ENCODE measurements at regions not wholly inside any gene's neighbourhood (a gene's known extent, or its start where the extent isn't known, plus 50 kb on each side); places are given as distances from the start of the nearest gene placed in this dataset.

DNA sequence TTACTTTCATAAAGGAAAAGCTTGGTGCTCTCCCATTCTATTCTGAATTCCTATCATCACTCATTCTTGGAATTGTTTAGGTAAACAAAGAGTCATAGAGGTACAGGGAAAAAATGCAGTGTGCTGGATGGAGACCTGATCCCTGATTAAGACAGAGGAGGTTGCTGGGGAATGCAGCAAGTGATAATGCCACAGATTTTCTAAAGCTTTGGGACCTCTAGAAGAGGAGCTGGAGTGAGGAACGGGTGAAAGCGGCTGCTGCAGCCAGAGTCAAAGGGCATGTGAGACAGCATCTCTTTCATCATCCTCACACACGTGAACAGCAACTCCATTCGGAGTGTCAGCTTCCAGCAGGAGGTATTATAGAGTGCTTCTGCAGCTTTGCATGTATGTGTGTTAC, 54.9 kb upstream of the DIPK1A start:
- Histone ChIP-seq H3K9ac (ENCODE audit: insufficient read depth, low read length) (no peak overlapping the region), H3K9me3 (ENCODE audit: control insufficient read depth, insufficient read depth, low read depth, low read length) (no peaks in the 10 kb centered on the region), H3K4me2 (ENCODE audit: extremely low read depth, insufficient read depth, low read length) (peak overlapping the region; percentile 48), H3K27me3 (ENCODE audit: control insufficient read depth, insufficient read depth, low read length) (no peaks in the 10 kb centered on the region), H3K79me2 (ENCODE audit: control insufficient read depth, insufficient read depth, low read length) (no peaks in the 10 kb centered on the region), H4K20me1 (ENCODE audit: control insufficient read depth, extremely low read depth, insufficient read depth, low read length) (no peaks in the 10 kb centered on the region), H3K4me1 (ENCODE audit: control insufficient read depth, extremely low read depth, insufficient read depth, low read length) (peaks cover 5% of the 10 kb centered on the region), H3K4me3 (replicated peaks in 1 of 4; ENCODE audit: control extremely low read depth in 1 of 4, insufficient read depth in 1 of 4, low read depth in 3 of 4, low read length in 4 of 4) (no peak overlapping the region), H2AFZ (ENCODE audit: low read length) (no peak overlapping the region), H3K27ac (ENCODE audit: insufficient read depth, low read length) (no peak overlapping the region), H3K36me3 (ENCODE audit: control insufficient read depth, insufficient read depth, low read length) (no peaks in the 10 kb centered on the region)
- peak; percentile 41 to 43 for DNase-seq (ENCODE audit: low read depth in 2 of 2)
- no peak for TF ChIP-seq EZH2 (IDR thresholded peaks at IDR 0.05; ENCODE audit: low read length, missing control alignments)
- TF ChIP-seq, protein P1, sequence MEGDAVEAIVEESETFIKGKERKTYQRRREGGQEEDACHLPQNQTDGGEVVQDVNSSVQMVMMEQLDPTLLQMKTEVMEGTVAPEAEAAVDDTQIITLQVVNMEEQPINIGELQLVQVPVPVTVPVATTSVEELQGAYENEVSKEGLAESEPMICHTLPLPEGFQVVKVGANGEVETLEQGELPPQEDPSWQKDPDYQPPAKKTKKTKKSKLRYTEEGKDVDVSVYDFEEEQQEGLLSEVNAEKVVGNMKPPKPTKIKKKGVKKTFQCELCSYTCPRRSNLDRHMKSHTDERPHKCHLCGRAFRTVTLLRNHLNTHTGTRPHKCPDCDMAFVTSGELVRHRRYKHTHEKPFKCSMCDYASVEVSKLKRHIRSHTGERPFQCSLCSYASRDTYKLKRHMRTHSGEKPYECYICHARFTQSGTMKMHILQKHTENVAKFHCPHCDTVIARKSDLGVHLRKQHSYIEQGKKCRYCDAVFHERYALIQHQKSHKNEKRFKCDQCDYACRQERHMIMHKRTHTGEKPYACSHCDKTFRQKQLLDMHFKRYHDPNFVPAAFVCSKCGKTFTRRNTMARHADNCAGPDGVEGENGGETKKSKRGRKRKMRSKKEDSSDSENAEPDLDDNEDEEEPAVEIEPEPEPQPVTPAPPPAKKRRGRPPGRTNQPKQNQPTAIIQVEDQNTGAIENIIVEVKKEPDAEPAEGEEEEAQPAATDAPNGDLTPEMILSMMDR (conservative IDR thresholded peaks at IDR 0.05 in 1 of 2, IDR thresholded peaks at IDR 0.05 in 1 of 2; ENCODE audit: low read depth in 1 of 2, low read length in 2 of 2): no peak

DNA sequence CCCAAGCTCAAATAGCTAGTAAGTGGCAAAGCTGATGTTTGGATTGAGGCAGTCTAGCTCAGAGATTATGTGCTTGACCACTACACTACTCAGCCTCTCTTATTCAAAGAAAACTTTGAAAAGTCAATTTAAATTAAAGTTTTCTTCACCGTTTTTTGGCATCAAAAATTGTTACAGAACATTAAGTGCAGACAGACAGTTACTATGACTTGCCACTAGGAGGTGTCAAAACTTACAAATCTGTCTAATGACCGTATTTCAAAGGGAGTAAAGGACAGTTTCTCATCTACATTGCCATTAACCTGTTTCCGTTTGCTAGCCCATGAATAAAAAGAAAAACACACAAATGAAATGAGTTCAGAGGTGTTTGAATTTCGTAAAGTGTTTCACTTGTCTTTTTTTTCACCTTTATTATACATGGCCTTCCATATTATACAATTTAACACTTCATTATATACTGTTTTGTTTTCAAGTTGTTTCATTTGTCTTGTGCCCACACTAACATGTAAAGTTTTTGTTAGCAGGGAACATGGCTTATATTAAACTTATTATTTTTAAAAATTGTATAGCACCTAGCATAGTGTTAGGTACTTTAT, 57.4 kb upstream of the MTF2 start:
- no peak for TF ChIP-seq EZH2 (IDR thresholded peaks at IDR 0.05; ENCODE audit: low read length, missing control alignments)
- TF ChIP-seq, protein P1 (conservative IDR thresholded peaks at IDR 0.05 in 1 of 2, IDR thresholded peaks at IDR 0.05 in 1 of 2; ENCODE audit: low read depth in 1 of 2, low read length in 2 of 2): peak; percentile 48 to 72
- Histone ChIP-seq H3K4me2 (ENCODE audit: extremely low read depth, insufficient read depth, low read length) (no peak overlapping the region), H3K9me3 (ENCODE audit: control insufficient read depth, insufficient read depth, low read depth, low read length) (no peaks in the 10 kb centered on the region), H2AFZ (ENCODE audit: low read length) (no peak overlapping the region), H3K27ac (ENCODE audit: insufficient read depth, low read length) (no peak overlapping the region), H3K9ac (ENCODE audit: insufficient read depth, low read length) (no peak overlapping the region), H3K4me3 (replicated peaks in 1 of 4; ENCODE audit: control extremely low read depth in 1 of 4, insufficient read depth in 1 of 4, low read depth in 3 of 4, low read length in 4 of 4) (no peak overlapping the region), H4K20me1 (ENCODE audit: control insufficient read depth, extremely low read depth, insufficient read depth, low read length) (no peaks in the 10 kb centered on the region), H3K79me2 (ENCODE audit: control insufficient read depth, insufficient read depth, low read length) (no peaks in the 10 kb centered on the region), H3K4me1 (ENCODE audit: control insufficient read depth, extremely low read depth, insufficient read depth, low read length) (no peaks in the 10 kb centered on the region), H3K27me3 (ENCODE audit: control insufficient read depth, insufficient read depth, low read length) (peaks cover 3% of the 10 kb centered on the region), H3K36me3 (ENCODE audit: control insufficient read depth, insufficient read depth, low read length) (no peaks in the 10 kb centered on the region)
- DNase-seq (ENCODE audit: low read depth in 2 of 2): peak; percentile 50 to 63

DNA sequence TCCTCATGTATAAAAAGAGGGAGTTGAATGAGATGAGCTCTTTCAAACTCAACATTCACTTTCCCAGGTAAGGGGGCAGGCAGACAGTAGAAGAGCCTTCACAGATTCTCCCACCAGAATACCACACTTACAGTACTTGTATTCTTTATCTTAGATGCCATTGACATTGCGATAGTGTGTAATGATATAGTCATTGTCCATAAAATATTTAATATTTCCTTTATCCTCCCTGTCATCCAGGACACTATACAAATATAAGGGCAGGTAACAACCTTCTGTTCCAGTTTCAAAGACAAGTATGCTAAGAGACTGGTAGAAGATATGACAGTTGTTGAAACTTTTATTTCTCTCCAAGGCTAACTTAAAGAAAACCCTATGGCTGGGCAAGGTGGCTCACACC, 56.5 kb upstream of the MTF2 start:
- H3K9me3 ChIP-seq (ENCODE audit: control insufficient read depth, insufficient read depth, low read depth, low read length): no peaks in the 10 kb centered on the region
- no peaks in the 10 kb centered on the region for H4K20me1 ChIP-seq (ENCODE audit: control insufficient read depth, extremely low read depth, insufficient read depth, low read length)
- no peaks in the 10 kb centered on the region for H3K79me2 ChIP-seq (ENCODE audit: control insufficient read depth, insufficient read depth, low read length)
- H3K9ac ChIP-seq (ENCODE audit: insufficient read depth, low read length): no peak overlapping the region
- TF ChIP-seq, protein P1 (conservative IDR thresholded peaks at IDR 0.05 in 1 of 2, IDR thresholded peaks at IDR 0.05 in 1 of 2; ENCODE audit: low read depth in 1 of 2, low read length in 2 of 2): no peak
- TF ChIP-seq EZH2 (IDR thresholded peaks at IDR 0.05; ENCODE audit: low read length, missing control alignments): no peak
- no peak overlapping the region for H3K27ac ChIP-seq (ENCODE audit: insufficient read depth, low read length)
- no peaks in the 10 kb centered on the region for H3K36me3 ChIP-seq (ENCODE audit: control insufficient read depth, insufficient read depth, low read length)
- H3K27me3 ChIP-seq (ENCODE audit: control insufficient read depth, insufficient read depth, low read length): peaks cover 3% of the 10 kb centered on the region
- H3K4me1 ChIP-seq (ENCODE audit: control insufficient read depth, extremely low read depth, insufficient read depth, low read length): no peaks in the 10 kb centered on the region
- H3K4me3 ChIP-seq (replicated peaks in 1 of 4; ENCODE audit: control extremely low read depth in 1 of 4, insufficient read depth in 1 of 4, low read depth in 3 of 4, low read length in 4 of 4): no peak overlapping the region
- DNase-seq (ENCODE audit: low read depth in 2 of 2): no peak
- no peak overlapping the region for H3K4me2 ChIP-seq (ENCODE audit: extremely low read depth, insufficient read depth, low read length)
- H2AFZ ChIP-seq (ENCODE audit: low read length): no peak overlapping the region
